Suprapubic skin (tissue), 4 donors: ENCODE measurements at regions not wholly inside any gene's neighbourhood (a gene's known extent, or its start where the extent isn't known, plus 50 kb on each side); places are given as distances from the start of the nearest gene placed in this dataset.

Source experiments
- DNase-seq, 2 donors: peaks; one replicate each; pipeline ENCODE4 v3.0.0-alpha.2; 2019; ENCODE audit warnings: low spot score in 2 of 2
- H3K27ac ChIP-seq: fragments of 200-600 bp; sonication (generic); one replicate; pipeline ENCODE4 v1.5.1; 2019
- H3K27me3 ChIP-seq: fragments of 200-600 bp; sonication (generic); one replicate; pipeline ENCODE4 v1.5.1; 2019
- H3K36me3 ChIP-seq: fragments of 200-600 bp; sonication (generic); one replicate; pipeline ENCODE4 v1.5.1; 2019
- H3K4me1 ChIP-seq: fragments of 200-600 bp; sonication (generic); one replicate; pipeline ENCODE4 v1.5.1; 2019
- H3K4me3 ChIP-seq: fragments of 200-600 bp; sonication (generic); one replicate; pipeline ENCODE4 v1.5.1; 2019; ENCODE audit warnings: mild to moderate bottlenecking
- H3K9me3 ChIP-seq: fragments of 200-600 bp; sonication (generic); one replicate; pipeline ENCODE4 v1.5.1; 2019
- CTCF ChIP-seq, 2 donors: fragments of 200-600 bp in 1 of 2; fragments of 450-650 bp in 1 of 2; sonication (generic) in 1 of 2; IDR thresholded peaks; one replicate each; pipeline ENCODE4 v1.5.1; 2016 to 2019; ENCODE audit warnings: antibody characterized with exemption in 2 of 2, mild to moderate bottlenecking in 1 of 2, moderate library complexity in 1 of 2
- EP300 ChIP-seq: sonication (generic); formaldehyde crosslinking; IDR thresholded peaks from one replicate; pipeline ENCODE4 v1.6.1; 2017; ENCODE audit warnings: antibody characterized with exemption
- POLR2A ChIP-seq, 2 donors: fragments of 450-650 bp; IDR thresholded peaks; one replicate each; pipeline ENCODE4 v1.6.1; 2017; ENCODE audit warnings: antibody characterized with exemption in 2 of 2, mild to moderate bottlenecking in 2 of 2, moderate library complexity in 2 of 2
- POLR2AphosphoS5 ChIP-seq, 3 donors: sonication (generic); formaldehyde crosslinking; IDR thresholded peaks; one replicate each; pipeline ENCODE4 v1.6.1; 2017; ENCODE audit warnings: antibody characterized with exemption in 3 of 3
- WGBS: methylation state at CpG from one replicate; pipeline ENCODE4 v1.1.5; 2018; 5-methylcytosine and 5-hydroxymethylcytosine counted together

- Histone ChIP-seq H3K36me3 (no peaks in the 10 kb centered on the region), H3K27me3 (peaks cover 11% of the 10 kb centered on the region), H3K27ac (no peak overlapping the region), H3K4me1 (no peaks in the 10 kb centered on the region), H3K4me3 (no peak overlapping the region), H3K9me3 (no peaks in the 10 kb centered on the region)
- no peak for DNase-seq
- 79% methylated on average over 5 of the region's 5 CpGs for WGBS
- TF ChIP-seq POLR2AphosphoS5 (IDR thresholded peaks at IDR 0.05): no peak
- TF ChIP-seq POLR2A (IDR thresholded peaks at IDR 0.05): no peak
- no peak for TF ChIP-seq EP300
- TF ChIP-seq CTCF (IDR thresholded peaks at IDR 0.05): no peak
Measured at GRCh38 chr10:8294779-8295178, 240.3 kb downstream of the GATA3 start.

- peaks cover 11% of the 10 kb centered on the region for H3K27me3 ChIP-seq
- TF ChIP-seq CTCF (IDR thresholded peaks at IDR 0.05) (no peak), POLR2A (IDR thresholded peaks at IDR 0.05) (no peak), POLR2AphosphoS5 (IDR thresholded peaks at IDR 0.05) (no peak), EP300 (no peak)
- no peak overlapping the region for H3K4me3 ChIP-seq
- no peak overlapping the region for H3K27ac ChIP-seq
- WGBS: 97% methylated on average over 1 of the region's 1 CpG
- H3K9me3 ChIP-seq: no peaks in the 10 kb centered on the region
- no peak for DNase-seq
- H3K4me1 ChIP-seq: no peaks in the 10 kb centered on the region
- H3K36me3 ChIP-seq: no peaks in the 10 kb centered on the region
Measured at GRCh38 chr10:8295311-8295710, 240.8 kb downstream of the GATA3 start.

- no peak for TF ChIP-seq POLR2A (IDR thresholded peaks at IDR 0.05)
- no peak for TF ChIP-seq POLR2AphosphoS5 (IDR thresholded peaks at IDR 0.05)
- no peak for TF ChIP-seq CTCF (IDR thresholded peaks at IDR 0.05)
- TF ChIP-seq EP300: no peak
- H3K9me3 ChIP-seq: no peaks in the 10 kb centered on the region
- 67% methylated on average over 22 of the region's 22 CpGs for WGBS
- no peak overlapping the region for H3K27ac ChIP-seq
- H3K27me3 ChIP-seq: peaks cover 11% of the 10 kb centered on the region
- H3K36me3 ChIP-seq: no peaks in the 10 kb centered on the region
- peaks cover 5% of the 10 kb centered on the region for H3K4me1 ChIP-seq
- no peak for DNase-seq
- no peak overlapping the region for H3K4me3 ChIP-seq
Measured at GRCh38 chr10:8296090-8296733, 241.7 kb downstream of the GATA3 start.

- Histone ChIP-seq H3K27ac (no peak overlapping the region), H3K4me1 (peaks cover 7% of the 10 kb centered on the region), H3K4me3 (no peak overlapping the region), H3K27me3 (peaks cover 11% of the 10 kb centered on the region), H3K9me3 (no peaks in the 10 kb centered on the region), H3K36me3 (no peaks in the 10 kb centered on the region)
- no peak for DNase-seq
- 87% methylated on average over 2 of the region's 2 CpGs for WGBS
- TF ChIP-seq EP300 (no peak), POLR2AphosphoS5 (IDR thresholded peaks at IDR 0.05) (no peak), POLR2A (IDR thresholded peaks at IDR 0.05) (no peak), CTCF (IDR thresholded peaks at IDR 0.05) (no peak)
Measured at GRCh38 chr10:8296734-8297101, 242.2 kb downstream of the GATA3 start.

GRCh38 chr10:8297107-8297506 is 242.6 kb downstream of the GATA3 start:
- no peaks in the 10 kb centered on the region for H3K9me3 ChIP-seq
- H3K36me3 ChIP-seq: no peaks in the 10 kb centered on the region
- peaks cover 8% of the 10 kb centered on the region for H3K4me1 ChIP-seq
- TF ChIP-seq POLR2A (IDR thresholded peaks at IDR 0.05): no peak
- no peak for TF ChIP-seq CTCF (IDR thresholded peaks at IDR 0.05)
- DNase-seq: no peak
- no peak overlapping the region for H3K27ac ChIP-seq
- peaks cover 11% of the 10 kb centered on the region for H3K27me3 ChIP-seq
- H3K4me3 ChIP-seq: no peak overlapping the region
- 80% methylated on average over 2 of the region's 2 CpGs for WGBS
